AG09319 (cell line): ENCODE measurements at regions not wholly inside any gene's neighbourhood (a gene's known extent, or its start where the extent isn't known, plus 50 kb on each side); places are given as distances from the start of the nearest gene placed in this dataset.

Experiments
- DNase-seq: peaks from one replicate; pipeline ENCODE4 v3.0.0-alpha.2; 2010; ENCODE audit warnings: low read depth; ENCODE audit errors: extremely low read depth
- TF ChIP-seq, protein P1 (sequence below): IDR thresholded peaks from 2 replicates; pipeline ENCODE4 v1.5.1; 2011; ENCODE audit warnings: low read depth, mild to moderate bottlenecking, inconsistent platforms, low read length, moderate library complexity

DNA sequence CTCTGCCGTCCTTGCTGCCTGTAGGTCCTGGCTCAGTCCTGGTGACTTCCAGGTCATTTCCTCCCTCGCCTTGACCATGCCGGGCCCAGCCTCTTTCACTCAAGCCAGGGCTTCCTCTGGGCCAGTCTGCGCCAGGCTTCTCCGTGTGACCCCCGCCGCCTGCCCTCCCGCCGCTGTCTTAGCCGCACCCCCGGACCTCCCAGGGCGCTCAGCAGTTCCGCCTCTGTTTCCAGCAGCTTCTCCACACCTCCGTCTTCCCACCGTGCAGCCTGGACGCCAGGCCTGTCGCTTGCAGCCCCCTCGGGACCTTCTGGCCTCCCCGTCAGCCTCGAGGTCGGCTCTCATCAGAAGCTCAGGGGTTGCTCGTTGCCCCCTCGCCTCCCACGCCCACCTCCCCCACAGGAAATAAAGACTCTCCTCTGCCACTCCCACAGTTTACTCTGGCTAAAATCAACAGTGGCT is 123.0 kb upstream of the FZD8 start:
- no peak for DNase-seq
- TF ChIP-seq, protein P1, sequence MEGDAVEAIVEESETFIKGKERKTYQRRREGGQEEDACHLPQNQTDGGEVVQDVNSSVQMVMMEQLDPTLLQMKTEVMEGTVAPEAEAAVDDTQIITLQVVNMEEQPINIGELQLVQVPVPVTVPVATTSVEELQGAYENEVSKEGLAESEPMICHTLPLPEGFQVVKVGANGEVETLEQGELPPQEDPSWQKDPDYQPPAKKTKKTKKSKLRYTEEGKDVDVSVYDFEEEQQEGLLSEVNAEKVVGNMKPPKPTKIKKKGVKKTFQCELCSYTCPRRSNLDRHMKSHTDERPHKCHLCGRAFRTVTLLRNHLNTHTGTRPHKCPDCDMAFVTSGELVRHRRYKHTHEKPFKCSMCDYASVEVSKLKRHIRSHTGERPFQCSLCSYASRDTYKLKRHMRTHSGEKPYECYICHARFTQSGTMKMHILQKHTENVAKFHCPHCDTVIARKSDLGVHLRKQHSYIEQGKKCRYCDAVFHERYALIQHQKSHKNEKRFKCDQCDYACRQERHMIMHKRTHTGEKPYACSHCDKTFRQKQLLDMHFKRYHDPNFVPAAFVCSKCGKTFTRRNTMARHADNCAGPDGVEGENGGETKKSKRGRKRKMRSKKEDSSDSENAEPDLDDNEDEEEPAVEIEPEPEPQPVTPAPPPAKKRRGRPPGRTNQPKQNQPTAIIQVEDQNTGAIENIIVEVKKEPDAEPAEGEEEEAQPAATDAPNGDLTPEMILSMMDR: no peak

DNA sequence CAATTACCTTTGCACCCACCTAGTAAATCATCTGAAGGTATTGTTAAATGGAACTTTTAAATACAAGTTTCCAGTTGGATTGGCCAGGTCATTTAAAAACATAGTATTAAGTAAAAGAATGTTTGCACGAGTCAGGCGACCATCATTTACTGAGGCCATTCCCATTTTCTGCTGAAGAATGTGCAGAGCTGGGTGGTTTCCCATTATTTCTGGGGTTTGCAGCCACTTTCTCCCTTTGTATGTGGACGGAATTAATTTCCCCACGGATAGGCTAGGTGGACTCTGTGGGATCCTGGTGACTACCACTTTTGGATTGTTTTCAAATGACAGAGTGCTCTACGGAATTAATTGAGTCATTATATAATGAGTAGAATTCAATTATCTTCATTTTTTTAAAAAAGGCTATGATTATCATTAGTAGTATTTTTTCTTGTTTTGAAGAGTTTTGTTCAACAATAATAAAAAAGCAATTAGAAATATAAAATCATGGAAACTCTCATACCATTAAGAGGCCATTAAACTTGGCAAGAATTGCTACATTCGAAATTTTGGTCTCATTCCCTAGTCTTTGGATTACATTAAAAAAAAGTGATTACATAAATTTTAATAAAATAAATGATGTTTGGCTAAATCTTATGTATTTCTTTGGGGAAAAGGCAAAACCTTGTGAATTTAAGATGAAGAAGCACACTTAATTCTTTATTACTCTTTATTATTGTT is 120.4 kb upstream of the FZD8 start:
- TF ChIP-seq, protein P1: no peak
- no peak for DNase-seq

DNA sequence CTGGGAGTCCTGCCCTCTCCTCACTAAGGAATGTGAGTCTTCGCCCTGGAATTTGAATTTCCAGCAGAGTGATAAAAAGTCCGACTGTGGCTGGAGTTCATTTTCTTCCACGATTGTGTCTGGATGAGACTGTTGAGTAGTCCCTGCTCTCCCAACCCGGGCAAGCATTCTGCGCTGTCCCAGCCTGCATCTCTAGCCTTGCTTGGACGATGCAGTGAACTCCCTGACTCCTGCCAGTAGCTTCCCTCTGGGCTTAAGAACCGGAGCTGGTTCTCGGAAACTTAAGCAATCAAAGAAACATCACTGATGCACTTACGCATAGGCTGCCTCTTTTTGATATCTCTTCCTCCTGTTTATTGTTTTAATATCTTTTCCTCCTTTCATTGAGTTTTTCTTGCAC is 116.0 kb upstream of the FZD8 start:
- TF ChIP-seq, protein P1: no peak
- no peak for DNase-seq

DNA sequence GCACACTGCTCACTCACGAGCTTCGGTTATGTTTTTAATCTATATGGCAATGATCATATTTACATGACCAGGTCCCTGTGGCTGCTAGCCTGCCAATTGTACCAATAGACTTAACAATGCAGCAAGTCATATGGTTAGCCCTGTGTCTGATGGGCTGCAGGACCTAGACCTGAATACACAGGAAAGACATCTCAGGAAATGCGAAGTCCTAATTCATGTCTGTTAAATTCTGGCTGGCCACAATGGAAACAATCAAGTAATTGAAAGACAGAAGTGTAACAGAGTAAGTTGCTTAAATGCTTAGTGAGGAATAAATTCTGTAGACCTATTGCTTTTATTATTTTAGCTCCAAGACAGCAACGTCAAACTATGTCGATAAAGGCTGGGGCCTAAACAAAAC is 112.4 kb upstream of the FZD8 start:
- no peak for DNase-seq
- TF ChIP-seq, protein P1: no peak

DNA sequence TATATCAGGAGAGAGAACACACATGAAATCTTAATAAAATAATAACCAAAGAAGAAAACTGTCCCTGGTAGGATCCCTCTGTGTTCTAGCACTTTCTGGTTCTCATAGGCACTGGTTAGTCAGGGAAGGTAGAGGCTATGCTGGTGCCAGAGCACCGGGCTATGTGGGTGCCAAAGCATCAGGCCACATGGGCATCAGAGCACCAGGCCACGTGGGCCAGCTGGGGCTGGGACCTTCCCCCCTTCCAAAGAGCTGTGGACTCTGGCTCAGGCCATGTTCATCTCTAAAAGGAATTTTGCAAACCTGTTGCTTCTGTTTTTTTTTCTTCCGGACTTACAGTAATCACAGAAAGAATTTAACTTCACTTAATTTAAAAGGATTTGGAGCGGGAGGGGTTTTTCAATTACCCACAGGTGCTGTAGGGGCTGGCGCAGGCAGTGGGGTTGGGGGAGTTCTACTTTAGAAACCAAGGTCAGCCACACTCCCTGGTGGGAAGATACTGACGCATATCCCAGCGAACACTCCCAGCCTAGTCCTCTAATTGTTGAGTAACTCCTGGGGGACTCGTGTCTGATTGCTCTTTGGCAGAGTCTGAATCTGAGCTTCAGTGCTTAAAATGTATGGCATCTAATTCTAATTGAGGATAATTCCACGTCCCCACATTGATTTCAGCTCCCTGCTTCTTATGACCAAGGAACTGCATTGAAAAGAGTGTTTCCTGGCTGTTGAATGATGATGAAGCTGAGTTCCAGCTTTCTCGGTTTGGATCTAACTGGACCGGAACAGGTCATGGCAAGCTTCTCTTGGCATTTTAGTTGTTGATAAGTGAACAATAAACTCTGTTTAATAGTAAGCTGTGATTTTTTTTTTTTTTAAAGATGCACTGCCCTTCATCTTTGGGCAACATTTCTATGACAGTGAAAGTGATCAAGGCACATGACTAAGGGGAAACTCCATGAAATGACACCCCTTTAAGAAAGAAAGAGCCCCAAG is 110.7 kb upstream of the FZD8 start:
- DNase-seq: peak; percentile 54
- TF ChIP-seq, protein P1: no peak; the same call in 1 of the 2 replicates

DNA sequence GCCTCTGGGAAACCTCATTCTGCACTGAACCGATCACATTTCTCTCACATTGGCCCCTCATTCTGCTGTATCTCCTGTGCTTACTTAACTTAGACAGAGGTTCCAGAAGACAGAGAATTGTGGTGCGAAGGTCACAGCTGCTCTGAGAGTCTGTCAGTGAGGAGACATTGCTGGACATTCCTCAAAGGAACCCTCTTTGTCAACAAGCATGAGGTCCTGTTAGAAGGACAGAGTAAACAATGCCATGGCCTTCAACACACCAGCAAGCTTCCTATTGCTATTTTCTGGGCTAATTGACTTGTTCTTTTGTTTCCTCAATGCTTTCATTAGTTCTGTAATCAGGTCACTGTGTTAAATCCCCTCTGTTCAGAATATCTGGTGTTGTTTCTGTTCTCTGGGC is 109.3 kb upstream of the FZD8 start:
- TF ChIP-seq, protein P1: no peak
- no peak for DNase-seq

DNA sequence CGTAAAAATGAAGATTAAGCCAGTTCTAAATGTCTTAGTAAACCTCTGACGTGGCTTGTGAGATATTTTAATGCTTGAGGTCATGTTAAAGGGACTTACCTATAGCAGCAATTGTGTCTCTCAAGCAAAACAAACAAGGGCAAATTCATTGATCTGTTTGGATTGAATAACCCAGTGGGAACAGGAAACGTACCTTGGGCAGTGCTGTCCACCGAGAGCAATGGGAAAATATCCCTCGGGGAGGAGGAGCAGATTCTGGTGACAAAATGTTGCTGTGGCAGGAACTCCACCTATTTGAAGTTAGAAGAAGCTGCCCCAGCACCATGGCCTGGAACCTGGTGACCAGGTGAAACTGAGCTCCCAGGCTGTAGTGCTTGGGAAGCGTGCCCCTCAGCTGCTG is 107.1 kb upstream of the FZD8 start:
- no peak for DNase-seq
- TF ChIP-seq, protein P1: no peak
